ENCODE measurements at regions not wholly inside any gene's neighbourhood (a gene's known extent, or its start where the extent isn't known, plus 50 kb on each side); places are given as distances from the start of the nearest gene placed in this dataset.

GRCh38 chr12:114302117-114302516 lies 103.8 kb downstream of the TBX5 start:
- TF ChIP-seq CTCF (IDR thresholded peaks at IDR 0.05; ENCODE audit: low read depth, low read length): no peak
- TF ChIP-seq EZH2phosphoT487 (IDR thresholded peaks at IDR 0.05; ENCODE audit: low read depth): no peak

Data from OCI-LY3 (cell line).